NCI-H2227 treated with DMSO at 0.1 percent for 48 hours (cell line): ENCODE measurements at regions not wholly inside any gene's neighbourhood (a gene's known extent, or its start where the extent isn't known, plus 50 kb on each side); places are given as distances from the start of the nearest gene placed in this dataset.

Experiments used
- DNase-seq: peaks from one replicate; lab custom pipeline; 2025; lab: John Stamatoyannopoulos, UW

GRCh38 chr7:140242057-140243031 lies 65.6 kb upstream of the KDM7A start:
- DNase-seq: no peak

DNA sequence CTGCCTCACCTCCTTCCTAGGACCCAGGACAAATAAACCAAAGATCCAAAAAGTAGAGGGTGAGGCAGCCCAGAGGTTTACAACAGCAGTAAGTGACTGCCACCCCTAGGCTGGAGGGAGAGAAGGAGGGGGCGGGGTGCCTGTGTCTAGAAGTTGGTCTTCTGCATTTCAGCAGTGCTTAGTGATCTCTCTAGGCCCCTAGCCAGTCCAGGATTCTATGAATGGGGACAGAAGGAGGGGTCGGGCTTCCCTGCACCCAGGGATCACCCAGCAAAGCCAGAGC lies 62.8 kb upstream of the KDM7A start:
- DNase-seq: no peak

GRCh38 chr7:140238778-140239652 lies 62.2 kb upstream of the KDM7A start:
- no peak for DNase-seq

- DNase-seq: no peak
Measured at GRCh38 chr7:140237390-140237789, 60.6 kb upstream of the KDM7A start.

DNA sequence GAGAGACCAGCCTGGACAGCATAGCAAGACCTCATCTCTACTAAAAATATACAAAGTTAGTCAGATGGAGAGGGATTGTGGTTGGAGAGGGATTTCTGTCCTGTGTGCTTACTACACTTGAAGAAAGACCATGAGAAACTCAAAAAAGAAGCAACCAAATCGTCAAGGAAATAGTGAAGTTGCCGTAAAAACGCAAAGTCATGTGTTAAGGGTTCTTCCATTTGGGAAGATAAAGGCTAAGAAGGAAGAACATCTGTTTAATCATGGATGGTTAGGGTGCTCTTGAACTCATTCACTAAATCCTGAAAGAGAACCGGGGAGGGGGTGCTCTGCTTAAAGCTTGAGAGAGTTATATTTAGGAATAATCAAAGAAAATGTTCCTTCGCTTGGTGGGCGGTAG lies 59.8 kb upstream of the KDM7A start:
- DNase-seq: no peak

DNA sequence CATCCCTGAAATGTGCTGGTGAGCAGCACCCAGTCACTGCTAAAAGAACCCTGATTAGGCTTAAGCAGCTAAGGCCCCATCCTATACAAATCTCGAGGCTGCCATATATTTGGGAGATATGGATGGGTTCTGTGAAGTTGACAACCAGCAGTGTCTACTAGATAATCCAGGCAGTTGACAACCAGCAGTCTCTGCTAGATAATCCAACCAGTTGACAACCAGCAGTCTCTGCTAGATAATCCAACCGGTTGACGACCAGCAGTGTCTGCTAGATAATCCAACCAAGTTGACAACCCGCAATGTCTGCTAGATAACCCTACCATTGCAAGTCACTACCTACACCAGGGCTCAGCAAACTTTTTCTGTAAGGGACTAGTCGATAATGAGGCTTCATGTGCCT lies 58.3 kb upstream of the KDM7A start:
- DNase-seq: no peak

DNA sequence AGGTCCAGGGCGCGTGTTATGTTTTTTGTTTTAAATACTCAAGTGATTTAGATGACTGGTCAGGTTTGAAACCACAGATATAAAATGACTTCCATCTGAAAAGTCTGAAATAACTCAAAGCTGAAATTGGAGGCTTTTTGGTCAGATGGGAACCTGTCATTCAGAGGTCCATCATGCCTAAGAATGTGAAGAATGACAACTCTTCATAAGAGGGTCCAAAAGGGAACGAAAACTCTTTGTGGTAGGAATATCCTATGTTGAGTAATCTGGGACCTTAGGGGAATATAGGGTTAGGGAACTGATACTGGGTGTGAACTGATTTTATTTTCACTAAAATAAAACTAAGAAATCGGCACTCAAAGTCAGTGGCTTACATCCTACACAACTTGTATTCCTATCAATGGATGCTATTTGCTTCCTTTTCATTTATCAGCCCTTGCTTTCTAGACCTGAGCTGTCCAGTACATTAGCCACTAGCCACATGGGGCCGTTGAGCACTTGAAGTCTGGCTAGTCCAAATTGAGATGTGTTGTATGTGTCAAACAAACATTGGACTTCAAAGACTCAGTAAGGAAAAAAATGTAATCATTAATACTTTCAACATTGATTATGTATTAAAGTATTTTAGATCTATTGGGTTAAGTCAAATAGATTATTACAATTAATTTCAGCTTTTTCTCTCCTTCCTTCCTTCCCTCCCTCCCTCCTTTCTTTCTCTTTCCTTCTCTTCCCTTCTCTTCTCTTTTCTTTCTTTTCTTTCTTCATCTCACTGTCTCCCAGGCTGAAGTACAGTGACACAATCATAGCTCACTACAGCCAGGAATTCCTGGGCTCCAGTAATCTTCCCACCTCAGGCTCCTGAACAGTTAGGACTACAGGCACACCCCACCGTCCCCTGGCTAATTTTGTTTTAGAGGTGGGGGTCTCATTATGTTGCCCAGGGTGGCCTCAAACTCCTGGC lies 56.5 kb upstream of the KDM7A start:
- no peak for DNase-seq

DNA sequence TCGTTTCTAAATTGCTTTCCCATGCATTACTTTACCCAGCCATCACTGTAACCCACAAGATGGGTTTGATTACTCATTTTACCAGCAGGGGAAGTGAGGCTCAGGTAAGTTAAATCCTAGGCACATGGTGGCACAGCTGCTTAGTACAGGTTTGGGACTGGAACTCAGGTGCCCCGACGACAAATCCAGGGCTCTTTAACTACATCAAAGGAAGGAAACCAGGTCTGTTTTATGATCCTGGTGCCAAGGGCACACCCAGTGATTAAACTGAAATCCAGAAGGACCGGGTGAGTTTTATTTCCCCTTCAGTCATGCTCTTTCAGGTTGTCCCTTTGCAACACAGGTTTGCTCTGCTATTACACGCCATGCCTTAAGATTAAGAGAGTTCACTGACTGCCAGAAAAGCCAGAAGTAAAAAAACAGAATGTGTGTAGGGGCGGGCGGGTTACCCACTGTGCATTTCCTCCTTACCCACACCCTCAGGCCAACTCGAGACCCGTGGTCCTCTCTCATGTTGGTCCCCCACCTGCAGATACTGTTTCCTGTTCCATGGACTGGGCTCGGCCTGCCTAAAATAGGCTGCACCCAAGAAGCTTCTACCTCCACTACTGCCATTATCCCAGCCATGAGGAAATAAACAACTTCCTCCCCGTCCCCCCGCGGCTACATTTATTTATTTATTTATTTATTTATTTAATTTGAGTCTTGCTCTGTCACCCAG lies 55.1 kb upstream of the KDM7A start:
- no peak for DNase-seq

- DNase-seq: peak; percentile 48
Measured at GRCh38 chr7:140230861-140231770, 54.3 kb upstream of the KDM7A start.

DNA sequence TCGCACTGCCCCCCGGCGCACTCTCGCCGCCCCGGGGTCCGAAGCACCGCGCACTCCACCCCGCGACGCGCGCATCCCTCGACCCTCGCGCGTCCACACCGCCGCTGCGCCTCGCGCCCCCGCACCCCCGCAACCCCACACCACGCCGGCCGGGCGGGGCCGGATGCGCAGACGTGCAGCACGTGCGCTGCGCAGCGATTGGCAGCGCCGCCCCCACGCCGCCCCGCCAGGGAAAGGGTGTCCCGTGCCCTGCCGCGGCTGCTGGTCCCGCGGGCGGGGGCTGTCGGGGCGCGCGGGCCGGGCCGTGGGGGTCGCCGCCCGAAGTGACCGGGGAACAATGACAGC lies 53.7 kb upstream of the KDM7A start:
- no peak for DNase-seq

DNA sequence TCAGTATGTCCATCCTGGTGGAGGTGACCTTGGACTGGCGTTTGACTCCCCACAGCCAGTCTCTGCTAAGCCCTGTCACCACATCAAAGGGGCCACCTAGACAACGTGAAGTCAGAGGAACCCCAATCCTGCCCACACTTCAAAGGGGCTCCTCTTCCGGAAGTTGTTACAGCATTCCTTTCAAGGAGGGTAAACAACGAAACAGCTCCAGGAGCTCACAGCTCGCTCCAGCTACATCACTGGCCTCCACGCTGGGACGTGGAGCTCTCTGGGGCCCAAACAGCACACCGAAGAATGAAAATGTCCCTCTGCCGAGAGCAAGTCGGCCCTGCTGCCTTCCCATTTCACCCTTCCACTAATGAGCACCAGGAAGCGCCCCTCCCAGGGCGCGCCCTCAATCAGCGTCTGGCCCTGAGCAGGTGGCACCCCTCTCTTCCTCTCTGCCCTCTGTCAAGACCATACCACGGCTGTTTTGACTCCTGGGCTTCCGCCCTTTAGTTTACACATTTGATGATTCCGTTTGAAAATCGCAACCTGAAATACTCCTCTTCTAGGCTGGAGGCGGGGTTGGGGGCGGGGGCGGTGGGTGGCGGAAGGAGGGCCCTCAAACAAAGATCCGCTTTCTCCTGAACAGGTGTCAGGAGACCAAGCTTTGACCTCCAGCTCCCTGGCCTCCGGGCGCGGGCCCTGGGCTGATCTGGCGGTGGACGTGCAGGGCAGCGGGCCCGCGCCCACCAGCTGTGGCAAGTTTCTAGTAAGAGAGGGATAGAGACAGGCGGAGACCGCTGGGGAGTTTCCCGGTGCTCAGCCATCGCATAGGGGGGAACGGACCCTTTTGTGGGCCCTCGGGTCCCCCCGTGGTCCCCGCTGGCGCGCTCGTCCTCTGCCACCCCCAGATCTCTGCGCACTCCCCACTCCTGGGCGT lies 53.1 kb upstream of the KDM7A start:
- no peak for DNase-seq

DNA sequence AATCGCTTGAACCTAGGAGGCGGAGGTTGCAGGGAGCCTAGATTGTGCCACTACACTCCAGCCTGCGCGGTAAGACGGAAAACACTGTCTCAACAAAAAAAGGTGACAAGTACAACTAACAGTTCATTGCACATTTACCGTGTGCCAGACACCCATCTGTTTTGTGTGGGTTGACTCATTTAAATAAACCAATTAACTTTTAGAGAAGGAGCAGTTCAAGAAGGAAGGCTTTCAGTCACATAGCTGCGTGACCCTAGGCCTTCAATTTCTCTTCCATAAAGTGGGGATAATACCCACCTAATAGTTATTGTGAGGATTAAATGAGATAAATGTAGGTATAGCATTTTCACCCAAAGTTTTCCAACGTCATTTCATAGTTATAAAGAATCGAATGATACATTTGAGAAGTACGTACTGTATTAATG lies 52.3 kb upstream of the KDM7A start:
- no peak for DNase-seq
